H1 (cell line): ENCODE measurements at regions not wholly inside any gene's neighbourhood (a gene's known extent, or its start where the extent isn't known, plus 50 kb on each side); places are given as distances from the start of the nearest gene placed in this dataset.

Experiments
- CTCF ChIA-PET: fragments of 300-600 bp; sonication (Branson Sonifier 250); formaldehyde crosslinking; loops from one replicate; lab custom pipeline; 2021; ENCODE audit not compliant: partially characterized antibody; lab: Charles Lee
- POLR2A ChIA-PET: fragments of 300-600 bp; sonication (Branson Sonifier 250); formaldehyde crosslinking; loops from one replicate; lab custom pipeline; 2021; ENCODE audit warnings: inconsistent platforms; ENCODE audit not compliant: partially characterized antibody; lab: Charles Lee
- DNase-seq, 2 experiments: peaks; one replicate each; pipeline versions ENCODE4 v3.0.0 to v3.0.0-alpha.2; 2010 to 2022; ENCODE audit warnings: low spot score in 2 of 2, low read depth in 1 of 2, mixed read lengths in 1 of 2
- FAIRE-seq: peaks from 2 replicates; lab custom pipeline; 2011; peaks lifted over from hg19 to GRCh38; lab: Jason Lieb, UNC
- H2AFZ ChIP-seq: 2 replicates; pipeline ENCODE4 v1.8.1; 2012; ENCODE audit warnings: low read length, inconsistent platforms
- H2AK5ac ChIP-seq: 2 replicates; pipeline ENCODE4 v1.6.1; 2013; ENCODE audit warnings: low read depth, low read length
- H2BK120ac ChIP-seq: replicated peaks from 2 replicates; pipeline ENCODE3; 2013; ENCODE audit warnings: low read depth, low read length, inconsistent platforms
- H2BK12ac ChIP-seq: 2 replicates; pipeline ENCODE4 v1.6.1; 2013; ENCODE audit warnings: low read depth, low read length
- H2BK15ac ChIP-seq: 2 replicates; pipeline ENCODE4 v1.6.1; 2013; ENCODE audit warnings: low read length
- H2BK20ac ChIP-seq: 2 replicates; pipeline ENCODE4 v1.6.1; 2013; ENCODE audit warnings: low read length
- H2BK5ac ChIP-seq: 2 replicates; pipeline ENCODE4 v1.6.1; 2013; ENCODE audit warnings: low read depth, low read length
- H3K14ac ChIP-seq: 2 replicates; pipeline ENCODE4 v1.6.1; 2013; ENCODE audit warnings: inconsistent platforms; ENCODE audit not compliant: insufficient read length
- H3K18ac ChIP-seq: 2 replicates; pipeline ENCODE4 v1.6.1; 2013; ENCODE audit warnings: low read length; ENCODE audit errors: extremely low read depth
- H3K23ac ChIP-seq: 2 replicates; pipeline ENCODE4 v1.6.1; 2013; ENCODE audit warnings: inconsistent platforms; ENCODE audit not compliant: insufficient read length
- H3K23me2 ChIP-seq: 2 replicates; pipeline ENCODE4 v1.6.1; 2013; ENCODE audit warnings: low read depth, low read length
- H3K27ac ChIP-seq: 2 replicates; pipeline ENCODE4 v1.6.1; 2011; ENCODE audit warnings: low read depth, low read length, inconsistent platforms
- H3K27me3 ChIP-seq, 4 experiments: replicated peaks in 1 of 4; 1 replicate in 1 of 4; 2 replicates in 3 of 4; pipeline versions ENCODE4 v1.6.1 to v1.8.1; 2011 to 2013; ENCODE audit warnings: low read length in 3 of 4, mild to moderate bottlenecking in 3 of 4, inconsistent platforms in 2 of 4, mixed read lengths in 2 of 4, moderate library complexity in 1 of 4; ENCODE audit not compliant: control insufficient read depth in 3 of 4, insufficient read depth in 3 of 4; ENCODE audit errors: extremely low read depth in 1 of 4
- H3K36me3 ChIP-seq, 4 experiments: 2 replicates each; pipeline versions ENCODE4 v1.6.1 to v1.8.1; 2011 to 2013; ENCODE audit warnings: mild to moderate bottlenecking in 4 of 4, low read length in 3 of 4, moderate library complexity in 2 of 4, control low read depth in 1 of 4, inconsistent platforms in 1 of 4; ENCODE audit not compliant: insufficient read depth in 4 of 4, control insufficient read depth in 2 of 4
- H3K4ac ChIP-seq: replicated peaks from 2 replicates; pipeline ENCODE3; 2013; ENCODE audit warnings: low read length, low read depth, mixed read lengths, inconsistent platforms; ENCODE audit not compliant: insufficient read length
- H3K4me1 ChIP-seq, 4 experiments: replicated peaks in 1 of 4; 1 replicate in 1 of 4; 2 replicates in 3 of 4; pipeline versions ENCODE4 v1.6.1 to v1.8.1; 2011 to 2013; ENCODE audit warnings: low read length in 3 of 4, inconsistent platforms in 2 of 4, mixed read lengths in 1 of 4; ENCODE audit not compliant: insufficient read depth in 4 of 4, control insufficient read depth in 3 of 4
- H3K4me2 ChIP-seq, 2 experiments: 2 replicates each; pipeline versions ENCODE4 v1.6.1 to v1.8.1; 2011 to 2013; ENCODE audit warnings: low read depth in 2 of 2, low read length in 2 of 2, control low read depth in 1 of 2, inconsistent platforms in 1 of 2, mild to moderate bottlenecking in 1 of 2; ENCODE audit not compliant: insufficient read depth in 1 of 2
- H3K4me3 ChIP-seq, 4 experiments: fragments of 200-600, 300-600 bp in 1 of 4; sonication (generic), shearing (Covaris generic), sonication (Bioruptor Twin) in 1 of 4; 2 replicates each; pipeline versions ENCODE4 v1.5.1 to v1.8.1; 2011 to 2016; ENCODE audit warnings: low read length in 4 of 4, low read depth in 3 of 4, control low read depth in 2 of 4, inconsistent platforms in 2 of 4, mild to moderate bottlenecking in 2 of 4, mixed read lengths in 1 of 4, moderate library complexity in 1 of 4; ENCODE audit not compliant: insufficient read depth in 2 of 4; ENCODE audit errors: extremely low read depth in 1 of 4
- H3K56ac ChIP-seq: replicated peaks from 2 replicates; pipeline ENCODE3; 2013; ENCODE audit warnings: low read depth, mild to moderate bottlenecking, mixed read lengths, low read length, inconsistent platforms; ENCODE audit not compliant: insufficient read length
- H3K79me1 ChIP-seq: 2 replicates; pipeline ENCODE4 v1.6.1; 2013; ENCODE audit warnings: low read depth, low read length, control low read depth
- H3K79me2 ChIP-seq, 2 experiments: 2 replicates each; pipeline versions ENCODE4 v1.6.1 to v1.8.1; 2012 to 2013; ENCODE audit warnings: low read length in 2 of 2, mild to moderate bottlenecking in 2 of 2, inconsistent platforms in 1 of 2; ENCODE audit not compliant: insufficient read depth in 2 of 2, control insufficient read depth in 1 of 2
- H3K9ac ChIP-seq, 4 experiments: replicated peaks in 1 of 4; 1 replicate in 1 of 4; 2 replicates in 3 of 4; pipeline versions ENCODE4 v1.6.1 to v1.8.1; 2011 to 2013; ENCODE audit warnings: low read depth in 3 of 4, low read length in 3 of 4, control low read depth in 2 of 4, mild to moderate bottlenecking in 2 of 4, moderate library complexity in 2 of 4, inconsistent platforms in 1 of 4; ENCODE audit errors: extremely low read depth in 1 of 4
- H3K9me3 ChIP-seq, 2 experiments: 2 replicates each; pipeline versions ENCODE4 v1.6.1 to v1.8.1; 2012 to 2013; ENCODE audit warnings: mild to moderate bottlenecking in 2 of 2, moderate library complexity in 2 of 2, control low read depth in 1 of 2, inconsistent platforms in 1 of 2, low read depth in 1 of 2, low read length in 1 of 2, mixed read lengths in 1 of 2; ENCODE audit not compliant: insufficient read depth in 2 of 2
- H4K20me1 ChIP-seq, 2 experiments: replicated peaks in 1 of 2; 2 replicates each; pipeline versions ENCODE3 to v1.8.1; 2011 to 2013; ENCODE audit warnings: inconsistent platforms in 2 of 2, low read length in 2 of 2, mild to moderate bottlenecking in 1 of 2; ENCODE audit not compliant: insufficient read depth in 2 of 2, control insufficient read depth in 1 of 2
- H4K5ac ChIP-seq: 2 replicates; pipeline ENCODE4 v1.6.1; 2013; ENCODE audit warnings: low read length, low read depth, mixed read lengths, inconsistent platforms; ENCODE audit not compliant: insufficient read length
- H4K8ac ChIP-seq: 2 replicates; pipeline ENCODE4 v1.8.0; 2013; ENCODE audit warnings: mild to moderate bottlenecking, moderate library complexity, low read length, inconsistent platforms; ENCODE audit not compliant: insufficient read depth; ENCODE audit errors: extremely low read depth
- H4K91ac ChIP-seq: replicated peaks from 2 replicates; pipeline ENCODE3; 2013; ENCODE audit warnings: low read length, mixed read lengths, inconsistent platforms; ENCODE audit not compliant: insufficient read length
- CHD2 ChIP-seq: IDR thresholded peaks from 2 replicates; pipeline ENCODE4 v1.6.1; 2012; ENCODE audit warnings: low read length, improper control_type of control experiment
- EGR1 ChIP-seq: IDR thresholded peaks from 2 replicates; pipeline ENCODE4 v1.6.1; 2011; ENCODE audit warnings: low read depth, low read length, borderline replicate concordance
- ZNF274 ChIP-seq: IDR thresholded peaks from 2 replicates; pipeline ENCODE4 v1.7.0; 2012; ENCODE audit warnings: low read length, borderline replicate concordance; ENCODE audit errors: extremely low read depth

GRCh38 chr4:158006990-158007389 lies 165.8 kb downstream of the GASK1B start:
- Histone ChIP-seq H3K18ac (no peak overlapping the region), H2BK120ac (no peak overlapping the region), H2BK20ac (no peak overlapping the region), H2BK5ac (no peak overlapping the region), H2BK12ac (no peak overlapping the region), H3K36me3 (no peaks in the 10 kb centered on the region), H3K79me2 (no peaks in the 10 kb centered on the region), H4K91ac (no peak overlapping the region), H3K4me1 (no peaks in the 10 kb centered on the region), H3K79me1 (no peaks in the 10 kb centered on the region), H3K4me3 (no peak overlapping the region), H3K27ac (no peak overlapping the region), H3K14ac (no peak overlapping the region), H2BK15ac (no peak overlapping the region), H3K9me3 (no peaks in the 10 kb centered on the region), H3K23me2 (no peaks in the 10 kb centered on the region), H4K8ac (no peak overlapping the region), H2AK5ac (no peak overlapping the region), H4K5ac (no peak overlapping the region), H3K23ac (no peak overlapping the region), H3K4me2 (no peak overlapping the region), H3K27me3 (no peaks in the 10 kb centered on the region), H3K56ac (no peak overlapping the region), H3K4ac (no peak overlapping the region), H4K20me1 (no peaks in the 10 kb centered on the region), H3K9ac (no peak overlapping the region), H2AFZ (no peak overlapping the region)
- no peak for TF ChIP-seq EGR1
- no peak for TF ChIP-seq ZNF274
- no peak for TF ChIP-seq CHD2
- ChIA-PET CTCF (no interaction called here), POLR2A (interaction anchor here (0.6 kb wide), 1 partner anchor 1116 kb away, joined by 3 read pairs; no protein-coding TSS in a partner anchor)
- DNase-seq (no peak), FAIRE-seq (no peak)
